SK-N-SH treated with all-trans-retinoic acid at 6 μM for 48 hours (cell line): ENCODE measurements at regions not wholly inside any gene's neighbourhood (a gene's known extent, or its start where the extent isn't known, plus 50 kb on each side); places are given as distances from the start of the nearest gene placed in this dataset.
A peak's percentile ranks its signal among the peaks of the same experiment; 100 is the strongest.

ENCODE experiments used
- ATAC-seq: fragments of 200-7000 bp; cut with Tn5 transposase; 3 replicates; pipeline ENCODE4 v1.9.1; 2020; ENCODE audit warnings: mild to moderate bottlenecking, moderate library complexity
- BACH2 ChIP-seq: fragments of 250-450 bp; sonication (Bioruptor Pico); IDR thresholded peaks from 2 replicates; pipeline ENCODE4 v1.9.0; 2021; ENCODE audit warnings: mild to moderate bottlenecking, borderline replicate concordance
- CREB5 ChIP-seq: fragments of 250-450 bp; sonication (Bioruptor Pico); IDR thresholded peaks from 2 replicates; pipeline ENCODE4 v1.5.1; 2020; ENCODE audit warnings: low read depth, mild to moderate bottlenecking, moderate library complexity
- CSRNP3 ChIP-seq: fragments of 250-450 bp; sonication (Bioruptor Pico); IDR thresholded peaks from 2 replicates; pipeline ENCODE4 v1.5.1; 2021; ENCODE audit warnings: mild to moderate bottlenecking, moderate library complexity
- ESRRG ChIP-seq: fragments of 250-450 bp; sonication (Bioruptor Pico); IDR thresholded peaks from 2 replicates; pipeline ENCODE4 v1.6.1; 2021; ENCODE audit warnings: mild to moderate bottlenecking
- GLIS3 ChIP-seq: fragments of 250-450 bp; sonication (Bioruptor Pico); IDR thresholded peaks from 2 replicates; pipeline ENCODE4 v1.5.0; 2020; ENCODE audit warnings: mild to moderate bottlenecking, moderate library complexity
- ISL1 ChIP-seq: fragments of 250-450 bp; sonication (Bioruptor Pico); IDR thresholded peaks from 2 replicates; pipeline ENCODE4 v2.1.2; 2022; ENCODE audit warnings: mild to moderate bottlenecking, moderate library complexity
- POU6F1 ChIP-seq: fragments of 250-450 bp; sonication (Bioruptor Pico); IDR thresholded peaks from 2 replicates; pipeline ENCODE4 v1.8.0; 2021; ENCODE audit warnings: low read depth, mild to moderate bottlenecking, moderate library complexity, borderline replicate concordance
- PPARA ChIP-seq: fragments of 250-450 bp; sonication (Bioruptor Pico); IDR thresholded peaks from 2 replicates; pipeline ENCODE4 v1.5.0; 2020; ENCODE audit warnings: mild to moderate bottlenecking, borderline replicate concordance
- RARB ChIP-seq: fragments of 250-450 bp; sonication (Bioruptor Pico); IDR thresholded peaks from 2 replicates; pipeline ENCODE4 v1.8.0; 2021; ENCODE audit warnings: mild to moderate bottlenecking, moderate library complexity
- SNAI2 ChIP-seq: fragments of 250-450 bp; sonication (Bioruptor Pico); IDR thresholded peaks from 2 replicates; pipeline ENCODE4 v1.5.0; 2020; ENCODE audit warnings: mild to moderate bottlenecking, moderate library complexity
- TCF4 ChIP-seq: fragments of 250-450 bp; sonication (Bioruptor Pico); IDR thresholded peaks from 2 replicates; pipeline ENCODE4 v1.8.0; 2021; ENCODE audit warnings: mild to moderate bottlenecking, moderate library complexity, borderline replicate concordance
- TOX ChIP-seq: fragments of 250-450 bp; sonication (Bioruptor Pico); IDR thresholded peaks from 2 replicates; pipeline ENCODE4 v1.8.0; 2021; ENCODE audit warnings: mild to moderate bottlenecking, moderate library complexity, borderline replicate concordance
- ZC3H10 ChIP-seq: fragments of 250-450 bp; sonication (Bioruptor Pico); IDR thresholded peaks from 2 replicates; pipeline ENCODE4 v1.5.1; 2021; ENCODE audit warnings: mild to moderate bottlenecking, moderate library complexity
- ZFP3 ChIP-seq: fragments of 250-450 bp; sonication (Bioruptor Pico); IDR thresholded peaks from 2 replicates; pipeline ENCODE4 v1.5.0; 2020; ENCODE audit warnings: mild to moderate bottlenecking, moderate library complexity
- ZFP30 ChIP-seq: fragments of 450-650 bp; formaldehyde crosslinking; IDR thresholded peaks from 2 replicates; pipeline ENCODE4 v1.5.0; 2022; ENCODE audit warnings: mild to moderate bottlenecking, moderate library complexity
- ZNF565 ChIP-seq: fragments of 450-650 bp; formaldehyde crosslinking; conservative IDR thresholded peaks from 2 replicates; pipeline ENCODE4 v1.5.0; 2020; ENCODE audit warnings: low read depth, mild to moderate bottlenecking, moderate library complexity
- ZNF70 ChIP-seq: fragments of 450-650 bp; formaldehyde crosslinking; IDR thresholded peaks from 2 replicates; pipeline ENCODE4 v1.5.0; 2020; ENCODE audit warnings: mild to moderate bottlenecking, moderate library complexity
- ZNF8 ChIP-seq: fragments of 450-650 bp; formaldehyde crosslinking; IDR thresholded peaks from 2 replicates; pipeline ENCODE4 v1.5.0; 2020; ENCODE audit warnings: mild to moderate bottlenecking, moderate library complexity
- TF ChIP-seq, protein P1 (sequence below): fragments of 250-450 bp; sonication (Bioruptor Pico); IDR thresholded peaks from 2 replicates; pipeline ENCODE4 v1.8.0; 2020; ENCODE audit warnings: mild to moderate bottlenecking, moderate library complexity, borderline replicate concordance
- TF ChIP-seq, protein P2 (sequence below): fragments of 250-450 bp; sonication (Bioruptor Pico); IDR thresholded peaks from 2 replicates; pipeline ENCODE4 v1.5.0; 2020; ENCODE audit warnings: mild to moderate bottlenecking, moderate library complexity

GRCh38 chr6:72521684-72522083 lies 100.2 kb upstream of the KCNQ5 start:
- TF ChIP-seq TOX (no peak), ZFP3 (no peak), GLIS3 (CRISPR knock-in tag) (no peak), CREB5 (CRISPR knock-in tag) (no peak), SNAI2 (CRISPR knock-in tag) (no peak)
- ATAC-seq = no peak

- no peak for ATAC-seq
- TF ChIP-seq ESRRG (no peak), ZNF565 (no peak), PPARA (no peak), ZFP30 (no peak), GLIS3 (CRISPR knock-in tag) (no peak), ZFP3 (no peak), ISL1 (CRISPR knock-in tag) (no peak)
Observed at GRCh38 chr6:72522735-72523141, 99.1 kb upstream of the KCNQ5 start.

- no peak for ATAC-seq
Observed at GRCh38 chr6:72524011-72524645, 97.7 kb upstream of the KCNQ5 start.

GRCh38 chr6:72525821-72526510 lies 95.9 kb upstream of the KCNQ5 start:
- no peak for ATAC-seq
- TF ChIP-seq ZNF8 (CRISPR knock-in tag) (no peak), ZFP3 (no peak), ZC3H10 (CRISPR knock-in tag) (no peak)

More at GRCh38 chr6:72524011-72524645, 97.7 kb upstream of the KCNQ5 start:
- no peak for TF ChIP-seq ZNF70 (CRISPR knock-in tag)
- TF ChIP-seq, protein P1, sequence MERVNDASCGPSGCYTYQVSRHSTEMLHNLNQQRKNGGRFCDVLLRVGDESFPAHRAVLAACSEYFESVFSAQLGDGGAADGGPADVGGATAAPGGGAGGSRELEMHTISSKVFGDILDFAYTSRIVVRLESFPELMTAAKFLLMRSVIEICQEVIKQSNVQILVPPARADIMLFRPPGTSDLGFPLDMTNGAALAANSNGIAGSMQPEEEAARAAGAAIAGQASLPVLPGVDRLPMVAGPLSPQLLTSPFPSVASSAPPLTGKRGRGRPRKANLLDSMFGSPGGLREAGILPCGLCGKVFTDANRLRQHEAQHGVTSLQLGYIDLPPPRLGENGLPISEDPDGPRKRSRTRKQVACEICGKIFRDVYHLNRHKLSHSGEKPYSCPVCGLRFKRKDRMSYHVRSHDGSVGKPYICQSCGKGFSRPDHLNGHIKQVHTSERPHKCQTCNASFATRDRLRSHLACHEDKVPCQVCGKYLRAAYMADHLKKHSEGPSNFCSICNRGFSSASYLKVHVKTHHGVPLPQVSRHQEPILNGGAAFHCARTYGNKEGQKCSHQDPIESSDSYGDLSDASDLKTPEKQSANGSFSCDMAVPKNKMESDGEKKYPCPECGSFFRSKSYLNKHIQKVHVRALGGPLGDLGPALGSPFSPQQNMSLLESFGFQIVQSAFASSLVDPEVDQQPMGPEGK (CRISPR knock-in tag) = no peak
- no peak for TF ChIP-seq ZFP30
- no peak for TF ChIP-seq ZNF8 (CRISPR knock-in tag)
- TF ChIP-seq TOX = no peak
- TF ChIP-seq, protein P2, sequence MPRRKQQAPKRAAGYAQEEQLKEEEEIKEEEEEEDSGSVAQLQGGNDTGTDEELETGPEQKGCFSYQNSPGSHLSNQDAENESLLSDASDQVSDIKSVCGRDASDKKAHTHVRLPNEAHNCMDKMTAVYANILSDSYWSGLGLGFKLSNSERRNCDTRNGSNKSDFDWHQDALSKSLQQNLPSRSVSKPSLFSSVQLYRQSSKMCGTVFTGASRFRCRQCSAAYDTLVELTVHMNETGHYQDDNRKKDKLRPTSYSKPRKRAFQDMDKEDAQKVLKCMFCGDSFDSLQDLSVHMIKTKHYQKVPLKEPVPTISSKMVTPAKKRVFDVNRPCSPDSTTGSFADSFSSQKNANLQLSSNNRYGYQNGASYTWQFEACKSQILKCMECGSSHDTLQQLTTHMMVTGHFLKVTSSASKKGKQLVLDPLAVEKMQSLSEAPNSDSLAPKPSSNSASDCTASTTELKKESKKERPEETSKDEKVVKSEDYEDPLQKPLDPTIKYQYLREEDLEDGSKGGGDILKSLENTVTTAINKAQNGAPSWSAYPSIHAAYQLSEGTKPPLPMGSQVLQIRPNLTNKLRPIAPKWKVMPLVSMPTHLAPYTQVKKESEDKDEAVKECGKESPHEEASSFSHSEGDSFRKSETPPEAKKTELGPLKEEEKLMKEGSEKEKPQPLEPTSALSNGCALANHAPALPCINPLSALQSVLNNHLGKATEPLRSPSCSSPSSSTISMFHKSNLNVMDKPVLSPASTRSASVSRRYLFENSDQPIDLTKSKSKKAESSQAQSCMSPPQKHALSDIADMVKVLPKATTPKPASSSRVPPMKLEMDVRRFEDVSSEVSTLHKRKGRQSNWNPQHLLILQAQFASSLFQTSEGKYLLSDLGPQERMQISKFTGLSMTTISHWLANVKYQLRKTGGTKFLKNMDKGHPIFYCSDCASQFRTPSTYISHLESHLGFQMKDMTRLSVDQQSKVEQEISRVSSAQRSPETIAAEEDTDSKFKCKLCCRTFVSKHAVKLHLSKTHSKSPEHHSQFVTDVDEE (CRISPR knock-in tag) = no peak
- no peak for TF ChIP-seq ZNF565

GRCh38 chr6:72530152-72530551 lies 91.7 kb upstream of the KCNQ5 start:
- ATAC-seq = peak; percentile 41; the same call in 2 of the 3 replicates
- peak; percentile 36; the same call in 1 of the 2 replicates for TF ChIP-seq ISL1 (CRISPR knock-in tag)
- no peak for TF ChIP-seq ZFP30

DNA sequence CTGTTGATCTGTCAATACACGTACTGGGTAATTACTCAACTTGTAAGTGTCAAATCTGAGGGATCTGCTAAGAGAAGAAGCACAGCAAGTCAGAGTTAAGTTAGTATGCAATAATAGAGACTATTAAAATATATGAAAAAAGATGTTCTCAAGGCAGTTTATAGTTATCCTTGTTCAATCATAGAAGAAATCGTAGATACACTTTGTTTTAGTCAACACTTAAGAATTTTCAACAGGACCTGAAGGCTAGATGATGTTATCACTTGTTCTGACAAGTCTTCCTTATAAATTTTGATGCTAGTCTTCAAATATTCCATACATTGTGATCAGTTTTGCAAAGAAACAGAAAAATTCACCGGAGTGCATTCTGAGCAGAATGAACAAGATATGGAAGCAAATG lies 91.1 kb upstream of the KCNQ5 start:
- no peak for ATAC-seq
- TF ChIP-seq TCF4 (CRISPR knock-in tag) (no peak), TOX (no peak), BACH2 (CRISPR knock-in tag) (no peak), SNAI2 (CRISPR knock-in tag) (no peak), ZC3H10 (CRISPR knock-in tag) (no peak), CSRNP3 (CRISPR knock-in tag) (no peak), RARB (CRISPR knock-in tag) (no peak), PPARA (no peak), ESRRG (no peak), POU6F1 (CRISPR knock-in tag) (no peak), ZNF565 (no peak), ISL1 (CRISPR knock-in tag) (no peak)
- TF ChIP-seq, protein P2 (CRISPR knock-in tag) = no peak
